K562 (cell line): ENCODE measurements at regions not wholly inside any gene's neighbourhood (a gene's known extent, or its start where the extent isn't known, plus 50 kb on each side); places are given as distances from the start of the nearest gene placed in this dataset.

Experiments used
- ARID3B ChIP-seq: fragments of 250-450 bp; sonication (Bioruptor Pico); IDR thresholded peaks from 2 replicates; pipeline ENCODE4 v1.4.0; 2020; ENCODE audit warnings: borderline replicate concordance
- IFI16 ChIP-seq: fragments of 250-450 bp; sonication (Bioruptor Pico); IDR thresholded peaks from 2 replicates; pipeline ENCODE4 v2.1.2; 2022; ENCODE audit warnings: mild to moderate bottlenecking, inconsistent platforms
- RBM15 ChIP-seq: fragments of 200-400 bp; formaldehyde crosslinking; IDR thresholded peaks from 2 replicates; pipeline ENCODE4 v1.6.1; 2018; ENCODE audit warnings: mild to moderate bottlenecking, low read length, moderate library complexity; ENCODE audit not compliant: insufficient read depth
- ZBTB40 ChIP-seq, 2 experiments: fragments of 450-650 bp in 1 of 2; sonication (generic) in 1 of 2; formaldehyde crosslinking in 1 of 2; IDR thresholded peaks; 2 replicates each; pipeline versions ENCODE4 v1.7.1 to v1.9.0; 2016 to 2022; ENCODE audit warnings: inconsistent platforms in 1 of 2, mild to moderate bottlenecking in 1 of 2, missing genetic modification reagents in 1 of 2

- no peak for TF ChIP-seq ZBTB40 (IDR thresholded peaks at IDR 0.05)
- TF ChIP-seq ZBTB40 (CRISPR knock-in tag; IDR thresholded peaks at IDR 0.05): no peak
- no peak for TF ChIP-seq RBM15
- TF ChIP-seq IFI16: no peak
- TF ChIP-seq ARID3B (CRISPR knock-in tag): no peak
- TF ChIP-seq, all 486 proteins: peak for 0
Observed at GRCh38 chr2:226017107-226017506, 617.6 kb downstream of the NYAP2 start (continued).
